ENCODE measurements at regions not wholly inside any gene's neighbourhood (a gene's known extent, or its start where the extent isn't known, plus 50 kb on each side); places are given as distances from the start of the nearest gene placed in this dataset.

DNA sequence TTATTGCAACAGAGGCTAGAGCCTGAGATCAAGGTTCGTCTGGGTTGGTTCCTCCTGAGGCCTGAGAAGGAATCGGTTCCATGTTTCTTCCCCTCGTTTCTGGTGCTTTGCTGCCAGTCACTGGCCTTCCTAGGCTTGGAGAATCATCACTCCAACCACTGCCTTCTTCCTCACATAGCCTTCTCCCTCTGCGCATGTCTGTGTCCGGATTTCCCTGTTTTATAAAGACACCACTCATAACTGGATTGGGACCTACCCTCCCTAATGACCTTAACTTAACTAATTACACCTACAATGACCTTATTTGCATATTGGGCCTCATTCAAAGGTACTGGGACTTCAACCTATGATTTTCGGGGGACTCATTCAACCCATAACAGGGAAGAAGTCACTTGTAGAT is 119.8 kb upstream of the CCDC68 start (continued):
- TF ChIP-seq, protein P1, sequence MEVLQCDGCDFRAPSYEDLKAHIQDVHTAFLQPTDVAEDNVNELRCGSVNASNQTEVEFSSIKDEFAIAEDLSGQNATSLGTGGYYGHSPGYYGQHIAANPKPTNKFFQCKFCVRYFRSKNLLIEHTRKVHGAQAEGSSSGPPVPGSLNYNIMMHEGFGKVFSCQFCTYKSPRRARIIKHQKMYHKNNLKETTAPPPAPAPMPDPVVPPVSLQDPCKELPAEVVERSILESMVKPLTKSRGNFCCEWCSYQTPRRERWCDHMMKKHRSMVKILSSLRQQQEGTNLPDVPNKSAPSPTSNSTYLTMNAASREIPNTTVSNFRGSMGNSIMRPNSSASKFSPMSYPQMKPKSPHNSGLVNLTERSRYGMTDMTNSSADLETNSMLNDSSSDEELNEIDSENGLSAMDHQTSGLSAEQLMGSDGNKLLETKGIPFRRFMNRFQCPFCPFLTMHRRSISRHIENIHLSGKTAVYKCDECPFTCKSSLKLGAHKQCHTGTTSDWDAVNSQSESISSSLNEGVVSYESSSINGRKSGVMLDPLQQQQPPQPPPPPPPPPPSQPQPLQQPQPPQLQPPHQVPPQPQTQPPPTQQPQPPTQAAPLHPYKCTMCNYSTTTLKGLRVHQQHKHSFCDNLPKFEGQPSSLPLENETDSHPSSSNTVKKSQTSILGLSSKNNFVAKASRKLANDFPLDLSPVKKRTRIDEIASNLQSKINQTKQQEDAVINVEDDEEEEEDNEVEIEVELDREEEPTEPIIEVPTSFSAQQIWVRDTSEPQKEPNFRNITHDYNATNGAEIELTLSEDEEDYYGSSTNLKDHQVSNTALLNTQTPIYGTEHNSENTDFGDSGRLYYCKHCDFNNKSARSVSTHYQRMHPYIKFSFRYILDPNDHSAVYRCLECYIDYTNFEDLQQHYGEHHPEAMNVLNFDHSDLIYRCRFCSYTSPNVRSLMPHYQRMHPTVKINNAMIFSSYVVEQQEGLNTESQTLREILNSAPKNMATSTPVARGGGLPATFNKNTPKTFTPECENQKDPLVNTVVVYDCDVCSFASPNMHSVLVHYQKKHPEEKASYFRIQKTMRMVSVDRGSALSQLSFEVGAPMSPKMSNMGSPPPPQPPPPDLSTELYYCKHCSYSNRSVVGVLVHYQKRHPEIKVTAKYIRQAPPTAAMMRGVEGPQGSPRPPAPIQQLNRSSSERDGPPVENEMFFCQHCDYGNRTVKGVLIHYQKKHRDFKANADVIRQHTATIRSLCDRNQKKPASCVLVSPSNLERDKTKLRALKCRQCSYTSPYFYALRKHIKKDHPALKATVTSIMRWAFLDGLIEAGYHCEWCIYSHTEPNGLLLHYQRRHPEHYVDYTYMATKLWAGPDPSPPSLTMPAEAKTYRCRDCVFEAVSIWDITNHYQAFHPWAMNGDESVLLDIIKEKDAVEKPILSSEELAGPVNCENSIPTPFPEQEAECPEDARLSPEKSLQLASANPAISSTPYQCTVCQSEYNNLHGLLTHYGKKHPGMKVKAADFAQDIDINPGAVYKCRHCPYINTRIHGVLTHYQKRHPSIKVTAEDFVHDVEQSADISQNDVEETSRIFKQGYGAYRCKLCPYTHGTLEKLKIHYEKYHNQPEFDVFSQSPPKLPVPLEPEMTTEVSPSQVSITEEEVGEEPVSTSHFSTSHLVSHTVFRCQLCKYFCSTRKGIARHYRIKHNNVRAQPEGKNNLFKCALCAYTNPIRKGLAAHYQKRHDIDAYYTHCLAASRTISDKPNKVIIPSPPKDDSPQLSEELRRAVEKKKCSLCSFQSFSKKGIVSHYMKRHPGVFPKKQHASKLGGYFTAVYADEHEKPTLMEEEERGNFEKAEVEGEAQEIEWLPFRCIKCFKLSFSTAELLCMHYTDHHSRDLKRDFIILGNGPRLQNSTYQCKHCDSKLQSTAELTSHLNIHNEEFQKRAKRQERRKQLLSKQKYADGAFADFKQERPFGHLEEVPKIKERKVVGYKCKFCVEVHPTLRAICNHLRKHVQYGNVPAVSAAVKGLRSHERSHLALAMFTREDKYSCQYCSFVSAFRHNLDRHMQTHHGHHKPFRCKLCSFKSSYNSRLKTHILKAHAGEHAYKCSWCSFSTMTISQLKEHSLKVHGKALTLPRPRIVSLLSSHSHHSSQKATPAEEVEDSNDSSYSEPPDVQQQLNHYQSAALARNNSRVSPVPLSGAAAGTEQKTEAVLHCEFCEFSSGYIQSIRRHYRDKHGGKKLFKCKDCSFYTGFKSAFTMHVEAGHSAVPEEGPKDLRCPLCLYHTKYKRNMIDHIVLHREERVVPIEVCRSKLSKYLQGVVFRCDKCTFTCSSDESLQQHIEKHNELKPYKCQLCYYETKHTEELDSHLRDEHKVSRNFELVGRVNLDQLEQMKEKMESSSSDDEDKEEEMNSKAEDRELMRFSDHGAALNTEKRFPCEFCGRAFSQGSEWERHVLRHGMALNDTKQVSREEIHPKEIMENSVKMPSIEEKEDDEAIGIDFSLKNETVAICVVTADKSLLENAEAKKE (CRISPR knock-in tag; IDR thresholded peaks at IDR 0.05), result no peak
- TF ChIP-seq, protein P2, sequence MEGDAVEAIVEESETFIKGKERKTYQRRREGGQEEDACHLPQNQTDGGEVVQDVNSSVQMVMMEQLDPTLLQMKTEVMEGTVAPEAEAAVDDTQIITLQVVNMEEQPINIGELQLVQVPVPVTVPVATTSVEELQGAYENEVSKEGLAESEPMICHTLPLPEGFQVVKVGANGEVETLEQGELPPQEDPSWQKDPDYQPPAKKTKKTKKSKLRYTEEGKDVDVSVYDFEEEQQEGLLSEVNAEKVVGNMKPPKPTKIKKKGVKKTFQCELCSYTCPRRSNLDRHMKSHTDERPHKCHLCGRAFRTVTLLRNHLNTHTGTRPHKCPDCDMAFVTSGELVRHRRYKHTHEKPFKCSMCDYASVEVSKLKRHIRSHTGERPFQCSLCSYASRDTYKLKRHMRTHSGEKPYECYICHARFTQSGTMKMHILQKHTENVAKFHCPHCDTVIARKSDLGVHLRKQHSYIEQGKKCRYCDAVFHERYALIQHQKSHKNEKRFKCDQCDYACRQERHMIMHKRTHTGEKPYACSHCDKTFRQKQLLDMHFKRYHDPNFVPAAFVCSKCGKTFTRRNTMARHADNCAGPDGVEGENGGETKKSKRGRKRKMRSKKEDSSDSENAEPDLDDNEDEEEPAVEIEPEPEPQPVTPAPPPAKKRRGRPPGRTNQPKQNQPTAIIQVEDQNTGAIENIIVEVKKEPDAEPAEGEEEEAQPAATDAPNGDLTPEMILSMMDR (conservative IDR thresholded peaks at IDR 0.05; ENCODE audit: low read depth in 2 of 2), result no peak
- TF ChIP-seq, protein P3, sequence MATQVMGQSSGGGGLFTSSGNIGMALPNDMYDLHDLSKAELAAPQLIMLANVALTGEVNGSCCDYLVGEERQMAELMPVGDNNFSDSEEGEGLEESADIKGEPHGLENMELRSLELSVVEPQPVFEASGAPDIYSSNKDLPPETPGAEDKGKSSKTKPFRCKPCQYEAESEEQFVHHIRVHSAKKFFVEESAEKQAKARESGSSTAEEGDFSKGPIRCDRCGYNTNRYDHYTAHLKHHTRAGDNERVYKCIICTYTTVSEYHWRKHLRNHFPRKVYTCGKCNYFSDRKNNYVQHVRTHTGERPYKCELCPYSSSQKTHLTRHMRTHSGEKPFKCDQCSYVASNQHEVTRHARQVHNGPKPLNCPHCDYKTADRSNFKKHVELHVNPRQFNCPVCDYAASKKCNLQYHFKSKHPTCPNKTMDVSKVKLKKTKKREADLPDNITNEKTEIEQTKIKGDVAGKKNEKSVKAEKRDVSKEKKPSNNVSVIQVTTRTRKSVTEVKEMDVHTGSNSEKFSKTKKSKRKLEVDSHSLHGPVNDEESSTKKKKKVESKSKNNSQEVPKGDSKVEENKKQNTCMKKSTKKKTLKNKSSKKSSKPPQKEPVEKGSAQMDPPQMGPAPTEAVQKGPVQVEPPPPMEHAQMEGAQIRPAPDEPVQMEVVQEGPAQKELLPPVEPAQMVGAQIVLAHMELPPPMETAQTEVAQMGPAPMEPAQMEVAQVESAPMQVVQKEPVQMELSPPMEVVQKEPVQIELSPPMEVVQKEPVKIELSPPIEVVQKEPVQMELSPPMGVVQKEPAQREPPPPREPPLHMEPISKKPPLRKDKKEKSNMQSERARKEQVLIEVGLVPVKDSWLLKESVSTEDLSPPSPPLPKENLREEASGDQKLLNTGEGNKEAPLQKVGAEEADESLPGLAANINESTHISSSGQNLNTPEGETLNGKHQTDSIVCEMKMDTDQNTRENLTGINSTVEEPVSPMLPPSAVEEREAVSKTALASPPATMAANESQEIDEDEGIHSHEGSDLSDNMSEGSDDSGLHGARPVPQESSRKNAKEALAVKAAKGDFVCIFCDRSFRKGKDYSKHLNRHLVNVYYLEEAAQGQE (IDR thresholded peaks at IDR 0.05; ENCODE audit: unreplicated experiment), result no peak
- TF ChIP-seq EZH2 (IDR thresholded peaks at IDR 0.05; ENCODE audit: low read depth, unreplicated experiment), result no peak
- TF ChIP-seq ZNF114 (CRISPR knock-in tag; IDR thresholded peaks at IDR 0.05), result no peak
- TF ChIP-seq NANOG (IDR thresholded peaks at IDR 0.05; ENCODE audit: borderline replicate concordance), result no peak
- TF ChIP-seq ZNF331 (CRISPR knock-in tag; IDR thresholded peaks at IDR 0.05; ENCODE audit: low read depth), result no peak
- no peak for TF ChIP-seq JUNB (IDR thresholded peaks at IDR 0.05; ENCODE audit: unreplicated experiment)
- TF ChIP-seq POLR2AphosphoS5 (IDR thresholded peaks at IDR 0.05; ENCODE audit: low read depth), result no peak
